Right lobe of liver (tissue), 4 donors: ENCODE measurements at regions not wholly inside any gene's neighbourhood (a gene's known extent, or its start where the extent isn't known, plus 50 kb on each side); places are given as distances from the start of the nearest gene placed in this dataset.

Source experiments
- CTCF ChIP-seq, 4 donors: fragments of 200-600 bp in 3 of 4; fragments of 450-650 bp in 1 of 4; IDR thresholded peaks; one replicate each; pipeline versions ENCODE4 v1.5.1 to v1.8.0; 2016 to 2022; ENCODE audit warnings: antibody characterized with exemption in 4 of 4, mild to moderate bottlenecking in 2 of 4
- POLR2A ChIP-seq: fragments of 450-650 bp; IDR thresholded peaks from one replicate; pipeline ENCODE4 v1.6.1; 2017; ENCODE audit warnings: antibody characterized with exemption, mild to moderate bottlenecking
- donor health status: DM: no; HTN: no; CAD: no.
- donor health status: DM: no; HTN: no; CAD: no.
- donor health status: DM: no; HTN: yes; CAD: no.

GRCh38 chr2:111629983-111630382, 254.0 kb downstream of the ANAPC1 start:
- no peak for TF ChIP-seq CTCF (IDR thresholded peaks at IDR 0.05)
- no peak for TF ChIP-seq POLR2A
